ENCODE measurements at regions not wholly inside any gene's neighbourhood (a gene's known extent, or its start where the extent isn't known, plus 50 kb on each side); places are given as distances from the start of the nearest gene placed in this dataset.

DNA sequence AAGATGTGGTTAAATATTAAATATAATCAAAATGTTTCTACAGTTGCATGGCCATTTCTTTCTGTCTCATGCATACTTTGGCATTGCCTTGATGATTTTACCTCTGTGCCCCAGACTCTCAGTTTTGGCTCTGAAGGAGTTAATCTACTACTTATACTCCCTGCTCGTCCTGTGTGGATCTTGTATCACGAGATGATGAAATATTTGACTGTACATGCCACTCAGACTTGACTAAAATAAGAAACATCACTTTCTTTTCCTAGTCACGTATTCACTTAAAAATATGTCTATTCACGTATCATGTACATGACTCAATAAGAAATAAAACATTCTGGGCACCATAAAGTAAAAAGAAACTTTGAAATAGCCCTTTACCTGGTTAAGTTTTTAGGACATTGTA is 397.7 kb downstream of the RFPL4B start:
- DNase-seq: no peak

DNA sequence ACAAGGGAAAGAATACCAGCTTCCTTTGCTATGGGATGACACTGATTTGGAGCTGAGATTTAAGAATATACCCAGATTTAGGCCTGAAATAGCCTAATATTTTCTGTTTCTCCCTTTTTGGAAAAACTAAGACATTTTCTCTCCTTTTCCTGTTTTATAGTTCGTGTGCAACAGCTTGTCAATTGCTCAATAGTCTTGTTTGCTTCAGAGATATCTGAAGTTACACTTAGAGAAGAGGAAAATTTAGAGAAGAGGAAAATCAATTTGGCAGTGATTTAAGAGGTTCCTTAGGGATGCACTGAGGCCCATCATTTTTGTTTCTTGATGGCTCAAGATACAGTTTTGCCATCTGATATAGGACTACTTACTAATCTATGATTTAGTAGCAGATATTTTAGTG is 398.6 kb downstream of the RFPL4B start:
- no peak for DNase-seq

DNA sequence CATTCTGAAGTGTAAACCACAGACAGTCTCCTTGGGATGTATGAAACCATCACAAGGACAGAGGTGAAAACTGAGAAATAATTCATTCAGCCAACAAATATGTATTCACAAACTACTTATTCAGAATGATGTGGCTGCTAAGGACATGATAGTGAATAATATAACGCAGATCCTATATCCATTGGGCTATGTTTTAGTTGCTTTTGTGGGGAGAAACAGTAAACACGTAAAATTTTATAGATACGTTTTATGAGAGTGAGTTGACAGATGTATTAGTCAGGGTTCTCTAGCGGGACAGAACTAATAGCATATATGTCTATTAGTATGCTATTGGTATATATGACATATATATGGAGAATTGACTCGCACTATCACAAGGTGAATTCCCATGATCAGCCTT is 402.5 kb downstream of the RFPL4B start:
- DNase-seq: no peak

DNA sequence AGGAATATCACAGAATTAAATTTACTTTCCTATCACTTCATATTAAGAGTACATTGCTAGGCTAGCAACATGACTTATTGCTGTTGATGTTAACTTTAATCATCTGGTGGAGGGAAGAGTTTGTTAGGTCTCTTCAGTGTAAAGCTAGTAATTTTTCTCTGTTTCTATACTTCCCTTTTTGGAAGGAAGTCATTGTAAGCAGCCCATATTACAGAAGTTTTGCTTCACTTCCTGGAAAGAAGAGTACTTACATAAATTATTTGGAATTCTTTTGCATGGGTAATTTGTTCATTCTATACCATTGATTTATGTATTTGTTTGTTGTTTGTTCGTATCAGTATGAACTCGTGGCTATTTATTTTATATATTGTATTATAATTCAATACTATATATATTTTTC is 405.2 kb downstream of the RFPL4B start:
- no peak for DNase-seq

DNA sequence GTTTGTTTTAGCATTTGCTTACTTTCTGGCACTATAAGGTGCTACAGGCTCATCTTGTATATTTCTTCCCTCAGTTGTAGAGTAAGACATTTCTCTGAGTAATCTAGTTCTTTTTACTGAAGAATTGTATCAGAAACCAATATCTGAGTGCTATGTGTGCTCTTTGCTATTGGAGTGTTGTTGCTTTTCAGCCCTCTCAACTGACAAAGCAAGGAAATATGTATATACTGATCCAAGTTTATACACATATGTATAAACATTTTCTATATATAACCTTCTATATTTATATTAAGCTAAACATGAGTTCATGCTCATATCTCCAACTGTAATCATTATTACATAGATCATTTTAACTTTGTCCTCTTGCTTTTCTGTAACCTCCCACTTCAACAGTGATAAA is 405.7 kb downstream of the RFPL4B start:
- DNase-seq: no peak

DNA sequence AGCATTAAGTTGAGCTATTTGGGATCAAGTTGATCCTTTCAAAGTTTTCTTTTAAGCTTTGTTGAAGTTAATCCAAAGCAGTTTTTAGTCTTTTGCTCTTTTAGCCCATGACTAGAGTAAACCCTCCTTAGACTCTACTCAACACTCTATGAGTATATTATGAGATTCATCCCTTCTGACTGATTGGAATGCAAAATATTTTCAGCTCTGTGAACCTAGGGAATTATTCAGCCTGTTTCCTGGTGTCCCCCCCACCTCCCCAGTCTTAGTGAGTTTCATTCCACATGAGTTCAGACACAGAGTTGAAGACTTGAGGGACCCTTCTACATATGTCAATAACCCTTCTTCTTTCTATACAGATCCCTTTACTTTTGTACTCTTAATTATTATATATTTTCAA is 413.7 kb downstream of the RFPL4B start:
- DNase-seq: no peak

DNA sequence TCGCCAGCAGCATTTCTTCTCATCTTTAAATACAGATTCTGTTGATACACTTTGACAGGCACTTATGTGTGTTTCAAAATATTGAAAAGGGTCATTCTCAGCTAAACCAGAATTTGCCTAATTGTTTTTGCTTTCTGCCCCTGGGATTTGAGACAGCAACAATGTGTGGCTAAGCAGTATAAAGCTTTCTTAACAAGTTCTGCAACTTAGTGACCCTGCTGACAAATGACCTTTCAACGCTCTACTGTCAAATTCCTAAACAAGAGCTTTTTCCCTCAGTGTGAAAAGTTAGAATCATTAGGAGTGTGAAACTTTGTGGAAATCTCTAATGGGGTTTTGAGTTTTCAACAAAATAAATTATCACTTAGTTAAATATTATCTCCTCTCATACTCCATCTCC is 414.6 kb downstream of the RFPL4B start:
- DNase-seq: no peak

DNA sequence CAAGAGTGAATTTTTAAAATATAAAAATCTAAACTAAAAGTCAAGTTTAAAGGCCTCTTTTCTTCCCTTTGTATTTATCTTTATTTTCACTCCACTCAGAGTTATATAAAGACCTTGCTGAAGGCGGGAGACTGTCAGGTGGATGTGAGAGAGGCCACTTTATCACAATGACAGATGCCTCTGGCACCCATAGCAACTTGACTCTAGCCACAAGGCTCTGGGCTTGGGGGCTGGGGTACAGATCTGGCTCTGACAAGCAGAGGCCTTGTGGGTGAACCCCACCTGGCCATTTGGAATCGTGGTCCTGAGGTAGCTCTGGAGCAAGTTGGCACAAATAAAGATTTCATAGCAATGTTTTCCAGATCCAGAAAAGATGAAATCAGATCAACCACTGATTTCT is 417.2 kb downstream of the RFPL4B start:
- no peak for DNase-seq

DNA sequence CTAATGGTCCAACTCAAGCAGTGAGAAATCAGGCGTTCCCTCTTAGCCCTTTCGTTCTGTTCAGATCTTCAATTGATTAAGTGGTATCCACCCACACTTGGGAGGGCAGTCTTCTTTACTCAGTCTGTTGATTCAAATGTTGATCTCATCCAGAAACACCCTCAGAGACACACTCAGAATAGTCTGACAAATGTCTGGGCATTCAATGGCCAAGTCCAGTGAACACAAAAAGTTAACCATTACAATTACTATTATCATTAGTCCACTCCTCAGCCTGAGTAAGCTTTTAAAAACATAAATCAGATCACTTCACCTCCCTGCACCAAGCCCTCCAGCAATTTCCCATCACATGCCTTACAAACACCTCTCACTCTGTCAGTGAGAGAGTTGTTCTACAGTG is 423.2 kb downstream of the RFPL4B start:
- no peak for DNase-seq

DNA sequence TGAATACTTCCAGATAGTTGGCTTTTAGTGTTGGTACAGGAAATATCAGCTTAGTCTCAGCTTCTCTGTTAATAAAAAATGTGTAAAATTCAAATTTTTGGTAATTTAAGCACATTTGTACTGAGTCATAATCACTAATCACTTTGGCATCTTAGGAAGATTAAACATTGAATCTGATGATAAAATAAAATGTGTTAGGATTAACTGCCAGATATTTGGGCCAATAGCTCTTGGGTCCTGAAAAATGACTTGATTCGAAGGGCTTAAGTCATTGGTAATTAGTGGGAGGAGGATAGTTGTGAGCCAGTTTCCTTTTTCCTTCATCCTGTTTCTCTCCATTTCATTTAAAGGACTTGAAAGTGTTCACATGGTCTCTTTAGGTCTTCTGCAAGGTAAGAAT is 426.1 kb downstream of the RFPL4B start:
- DNase-seq: no peak

DNA sequence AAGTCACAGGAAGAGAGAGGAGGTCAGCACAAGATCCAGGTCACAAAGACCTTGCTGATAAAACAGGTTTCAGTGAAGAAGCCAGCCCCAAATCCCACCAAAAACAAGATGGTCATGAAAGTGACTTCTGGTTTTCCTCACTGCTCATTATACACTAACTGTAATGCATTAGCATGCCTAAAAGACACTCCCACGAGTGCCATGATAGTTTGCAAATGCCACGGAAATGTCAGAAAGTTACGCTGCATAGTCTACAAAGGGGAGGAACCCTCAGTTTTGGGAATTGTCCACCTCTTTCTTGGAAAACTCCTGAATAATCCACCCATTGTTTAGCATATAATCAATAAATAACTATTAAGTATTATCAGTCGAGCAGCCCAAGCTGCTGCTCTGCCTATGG is 427.2 kb downstream of the RFPL4B start:
- no peak for DNase-seq

DNA sequence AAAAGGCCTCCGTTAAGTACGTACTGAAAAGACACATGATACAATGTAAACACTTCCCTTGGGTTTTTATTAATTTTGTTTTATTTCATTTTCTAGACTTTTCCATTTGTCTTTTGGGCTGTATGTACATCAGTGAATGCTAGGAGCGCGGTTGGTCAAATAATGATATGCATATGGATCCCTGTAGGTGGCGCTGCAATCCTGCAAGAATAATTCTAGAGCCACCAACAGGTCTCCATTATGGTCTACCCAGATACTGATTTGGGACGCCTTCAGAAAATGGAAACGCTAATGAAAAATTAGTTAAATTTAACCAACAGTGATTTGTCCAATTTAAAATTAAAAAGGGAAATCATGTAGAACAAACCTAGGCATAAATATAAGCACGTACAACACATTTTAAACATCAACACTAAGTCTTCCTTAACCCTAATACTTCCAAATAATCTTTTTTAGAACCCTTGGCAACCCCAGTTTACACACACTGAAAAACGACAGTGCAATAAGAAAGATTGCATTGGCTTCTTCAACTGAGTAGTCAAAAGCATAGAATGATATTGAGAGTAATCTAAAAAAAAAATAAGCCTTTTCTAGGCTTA is 433.5 kb downstream of the RFPL4B start:
- DNase-seq: no peak

DNA sequence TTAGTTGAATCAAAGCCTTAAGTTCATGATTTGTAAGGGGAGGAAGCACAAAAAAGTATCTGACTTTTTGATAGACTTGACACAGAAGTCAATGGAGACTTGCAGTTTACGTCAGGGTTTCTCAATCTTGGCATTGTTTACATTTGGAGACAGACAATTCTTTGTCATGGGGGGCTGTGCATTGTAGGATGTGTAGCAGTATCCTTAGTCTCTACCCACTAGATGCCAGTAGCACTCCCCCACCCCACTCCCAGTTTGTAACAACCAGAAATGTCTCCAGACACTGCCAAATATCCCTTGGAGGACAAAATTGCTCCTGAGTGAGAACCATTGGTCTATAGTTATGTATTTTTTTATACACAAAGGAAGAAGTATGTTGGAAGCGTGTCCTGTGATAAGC is 434.1 kb downstream of the RFPL4B start:
- no peak for DNase-seq

DNA sequence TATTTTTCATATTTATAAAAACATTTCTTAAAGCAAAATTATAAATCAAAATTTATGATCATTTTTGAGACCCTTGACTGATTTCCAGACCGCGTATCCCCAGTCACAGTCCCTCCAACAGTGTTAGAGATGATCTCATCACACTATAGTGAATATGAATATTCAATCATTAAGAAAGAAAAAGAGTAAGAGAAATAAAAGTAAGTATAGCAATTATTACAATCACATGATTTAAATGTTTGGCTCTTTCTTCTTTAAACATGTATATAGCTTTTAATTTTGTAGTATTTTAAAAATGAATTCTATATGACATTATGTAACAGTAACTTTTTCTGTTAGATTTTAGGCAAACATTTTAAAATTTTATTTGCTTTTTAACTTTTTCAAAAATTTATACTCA is 438.3 kb downstream of the RFPL4B start:
- DNase-seq: no peak

DNA sequence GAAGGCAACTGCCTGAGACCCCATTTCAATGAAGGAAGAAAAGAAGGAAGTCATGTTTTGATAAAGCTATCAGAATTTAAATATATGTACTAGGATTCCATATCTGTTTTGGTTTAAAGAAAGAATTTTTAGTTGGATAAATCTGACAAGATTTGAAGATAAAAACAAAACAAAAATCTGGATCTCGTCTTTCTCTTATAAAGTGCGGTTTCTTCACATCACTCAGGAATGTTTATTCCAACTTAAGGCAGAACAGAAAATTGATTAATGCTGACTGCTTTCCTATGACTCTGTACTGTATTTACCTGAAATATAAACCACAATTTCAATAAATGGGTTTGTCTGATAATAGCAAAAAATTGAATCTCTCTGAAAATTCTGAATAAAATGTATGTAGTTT is 439.7 kb downstream of the RFPL4B start:
- DNase-seq: no peak

DNA sequence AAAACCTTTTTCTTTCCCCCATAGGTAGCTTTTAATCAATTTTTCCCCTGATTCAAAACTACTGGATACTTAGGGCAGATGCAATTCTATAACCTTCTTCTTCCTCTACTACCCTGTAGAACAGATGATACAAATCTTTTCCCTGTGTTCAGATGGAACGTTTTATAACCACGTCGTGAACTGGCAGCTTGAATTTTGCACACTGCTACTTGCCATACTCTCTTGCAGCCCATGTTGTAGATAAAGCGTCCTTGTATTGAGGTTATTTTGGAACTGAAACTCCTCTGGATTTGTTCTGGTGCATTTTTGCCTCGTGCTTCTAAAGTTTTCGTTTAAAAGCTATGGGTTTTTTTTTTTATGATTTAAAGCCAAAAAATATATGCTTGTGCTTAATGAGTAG is 440.2 kb downstream of the RFPL4B start:
- no peak for DNase-seq

DNA sequence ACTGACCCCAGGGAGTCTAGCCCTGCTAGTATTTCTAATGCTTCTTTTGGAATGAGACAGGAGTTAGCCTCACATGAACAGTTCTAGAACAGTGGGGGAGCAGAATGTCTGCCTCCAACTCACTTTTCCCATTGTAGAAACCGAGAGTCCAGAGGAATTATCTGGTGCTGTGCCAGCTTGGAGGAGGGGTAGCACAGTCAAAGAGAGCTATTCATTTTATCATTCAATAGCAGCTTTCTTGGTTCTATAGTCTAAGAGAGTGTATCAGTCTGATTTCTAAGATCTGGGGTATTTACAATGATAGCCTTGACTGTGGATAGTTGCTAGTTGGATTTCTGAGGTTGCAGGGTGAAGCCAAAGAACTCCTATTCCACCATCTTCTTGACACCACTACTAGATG is 448.2 kb downstream of the RFPL4B start:
- DNase-seq: no peak

DNA sequence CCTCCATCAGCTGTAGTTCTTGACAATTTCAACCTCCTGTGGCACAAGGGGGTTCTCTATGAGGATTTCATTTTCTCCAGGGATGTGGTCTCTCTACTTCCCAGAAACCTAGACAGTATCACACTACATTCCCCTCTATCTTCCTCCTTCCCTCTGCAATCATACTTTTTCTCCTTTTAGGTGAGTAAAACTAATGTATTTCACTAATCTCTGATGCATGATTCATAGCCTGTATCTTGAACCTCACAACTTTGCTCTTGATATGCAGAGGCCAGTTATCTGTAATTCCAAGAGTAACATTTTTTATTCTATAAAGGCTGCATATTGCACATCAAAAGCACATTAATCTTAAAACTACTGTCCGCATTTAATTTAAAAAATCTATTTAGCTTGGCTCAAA is 449.6 kb downstream of the RFPL4B start:
- DNase-seq: no peak

DNA sequence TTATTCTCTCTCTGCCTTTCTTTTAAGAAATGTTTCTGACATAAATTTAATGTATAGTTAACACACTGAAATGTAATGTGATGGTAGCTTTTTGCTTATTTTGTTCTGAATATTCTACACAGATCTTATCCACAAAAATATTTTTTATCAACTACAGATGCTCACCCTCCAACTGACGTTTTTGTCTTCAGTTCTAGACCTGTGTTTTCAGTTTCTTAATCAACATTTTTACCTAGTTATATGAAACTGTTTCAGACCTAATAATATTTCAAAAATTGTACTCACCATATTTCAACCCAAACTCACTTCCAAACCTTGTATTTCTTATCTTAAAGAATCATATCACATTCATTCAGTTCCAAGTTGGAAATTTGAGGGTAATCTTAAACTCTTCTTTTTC is 452.8 kb downstream of the RFPL4B start:
- no peak for DNase-seq

DNA sequence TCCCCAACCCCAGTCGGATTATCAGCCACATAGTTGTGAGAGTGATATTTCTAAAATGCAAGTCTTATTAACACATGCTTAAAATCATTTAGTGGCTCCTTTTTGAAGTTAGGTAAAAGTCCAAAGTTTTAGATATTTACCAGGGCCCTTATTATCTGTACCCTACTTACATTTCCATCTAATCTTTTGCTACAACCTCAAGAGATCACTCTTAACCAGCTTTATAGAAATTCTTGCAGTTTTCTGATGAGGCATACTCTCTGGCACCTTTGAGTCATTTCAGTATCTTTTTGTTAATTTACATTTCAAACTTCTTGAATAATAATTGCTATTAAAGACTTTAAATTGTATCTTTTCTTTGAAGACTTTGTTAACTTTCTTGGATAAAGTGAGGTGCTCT is 453.3 kb downstream of the RFPL4B start:
- DNase-seq: no peak

DNA sequence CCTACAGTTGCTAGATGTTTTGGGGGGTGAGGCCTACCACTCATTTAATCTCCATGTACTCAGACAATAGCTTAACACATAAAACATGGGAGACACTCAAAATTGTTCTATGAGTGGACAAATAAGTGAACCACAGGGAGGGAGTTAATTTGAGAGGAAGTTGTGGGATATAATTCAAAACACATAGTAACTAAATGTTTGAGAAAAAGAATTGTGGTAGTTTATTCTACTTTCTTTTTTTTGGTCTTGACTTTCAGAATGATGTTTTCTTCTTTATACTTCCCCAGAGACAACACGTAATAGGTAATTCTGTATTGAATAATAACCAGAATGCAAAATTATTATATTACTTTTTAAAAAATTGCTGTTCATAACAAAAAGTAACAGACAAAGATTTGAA is 453.8 kb downstream of the RFPL4B start:
- no peak for DNase-seq

DNA sequence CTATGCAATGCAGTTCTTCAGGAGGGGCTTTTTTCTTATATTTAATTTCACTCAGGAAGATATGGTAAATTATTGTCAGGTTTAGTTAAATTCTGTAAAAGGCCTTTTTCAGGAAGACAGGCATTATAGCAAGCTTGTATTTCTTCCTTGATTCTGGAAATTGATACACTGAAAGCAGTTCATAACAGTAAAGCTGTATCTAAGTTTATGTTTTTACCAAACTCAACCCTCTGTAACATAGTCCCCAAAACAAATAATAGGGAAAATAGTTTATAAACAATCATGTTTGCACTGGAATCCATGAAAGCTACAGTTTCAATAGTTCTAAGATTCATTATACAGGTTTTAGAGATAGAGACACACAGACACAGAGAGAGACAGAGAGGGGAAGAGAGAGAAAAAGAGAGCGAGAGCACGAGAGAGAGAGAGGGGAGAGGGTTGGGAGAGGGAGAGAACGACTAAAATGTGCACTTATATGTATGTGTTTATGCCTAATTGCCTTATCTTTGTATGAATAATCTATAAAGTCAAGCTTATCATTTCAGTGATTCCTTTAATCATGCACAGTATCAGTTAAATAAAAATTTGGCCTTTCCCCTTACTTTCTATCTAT is 454.4 kb downstream of the RFPL4B start:
- DNase-seq: no peak

DNA sequence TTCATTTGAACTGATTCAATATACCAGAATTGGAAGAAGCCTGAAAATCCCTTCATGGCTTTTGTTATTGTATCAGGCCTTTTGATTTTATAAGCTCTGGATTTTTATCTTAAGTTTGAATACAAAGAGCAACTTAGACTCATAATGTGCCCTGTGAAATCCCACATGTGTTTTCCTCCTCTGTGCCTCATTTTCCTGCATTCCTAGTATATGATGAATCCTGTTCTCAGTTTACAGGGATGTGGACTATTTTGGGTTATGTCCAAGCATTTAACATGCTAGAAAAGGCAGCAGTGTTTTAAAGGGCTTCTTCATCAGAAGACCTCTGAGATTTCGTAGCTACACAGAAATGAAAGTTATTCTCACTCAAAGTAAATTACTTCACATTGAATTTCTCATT is 455.0 kb downstream of the RFPL4B start:
- DNase-seq: no peak

DNA sequence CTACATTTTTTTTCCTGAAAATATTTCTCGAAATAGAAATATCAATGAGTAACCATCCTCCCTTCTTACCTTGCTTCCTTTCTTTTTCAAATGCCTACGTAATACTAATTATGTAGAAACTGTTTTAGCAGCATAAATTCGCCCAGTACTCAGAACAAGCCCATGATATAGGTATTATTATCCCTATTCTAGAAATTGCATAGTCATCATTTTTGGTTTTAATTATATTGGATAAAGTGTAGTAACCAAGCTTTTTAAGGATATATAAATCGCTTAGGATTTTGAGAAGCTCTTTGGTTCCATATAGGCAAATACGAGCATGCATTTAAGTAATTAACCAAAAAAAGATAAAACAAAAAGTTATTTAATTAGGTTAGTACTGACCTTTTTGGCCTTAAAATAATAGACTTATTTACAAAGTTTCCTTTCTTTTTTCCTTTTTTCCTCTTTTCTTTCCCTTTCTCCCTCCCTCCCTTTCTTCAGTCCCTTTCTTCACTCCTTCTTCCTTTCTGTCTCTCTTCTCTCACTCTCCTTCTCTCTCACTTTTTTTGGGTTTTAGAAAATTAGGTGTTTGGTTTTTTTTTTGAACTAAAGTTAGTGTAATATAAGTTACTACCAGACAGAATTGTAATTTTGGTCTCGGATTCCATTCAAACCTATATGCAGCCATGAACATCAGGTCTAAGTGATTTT is 457.7 kb downstream of the RFPL4B start:
- no peak for DNase-seq

Measured in NCI-H510A (cell line).